Trophoblast cell (in vitro differentiated cells and primary cell): ENCODE measurements at regions not wholly inside any gene's neighbourhood (a gene's known extent, or its start where the extent isn't known, plus 50 kb on each side); places are given as distances from the start of the nearest gene placed in this dataset.

ENCODE experiments used
- DNase-seq, 2 donors: peaks; one replicate each; pipeline ENCODE4 v3.0.0-alpha.2; 2016
- H2AFZ ChIP-seq: 2 replicates; pipeline ENCODE4 v1.6.1; 2013; ENCODE audit warnings: low read length, moderate library complexity, mild to moderate bottlenecking; ENCODE audit not compliant: insufficient read depth, poor library complexity
- H2AK5ac ChIP-seq: 2 replicates; pipeline ENCODE4 v1.6.1; 2013; ENCODE audit warnings: mild to moderate bottlenecking, low read length
- H2BK120ac ChIP-seq: 2 replicates; pipeline ENCODE4 v1.6.1; 2013; ENCODE audit warnings: low read length, mild to moderate bottlenecking, moderate library complexity; ENCODE audit not compliant: insufficient read depth, poor library complexity
- H2BK12ac ChIP-seq: 2 replicates; pipeline ENCODE4 v1.6.1; 2013; ENCODE audit warnings: mild to moderate bottlenecking, low read length, moderate library complexity
- H2BK5ac ChIP-seq: 2 replicates; pipeline ENCODE4 v1.6.1; 2013; ENCODE audit warnings: low read length, low read depth, moderate library complexity, mild to moderate bottlenecking; ENCODE audit not compliant: poor library complexity
- H3K14ac ChIP-seq: 2 replicates; pipeline ENCODE4 v1.6.1; 2013; ENCODE audit warnings: mild to moderate bottlenecking, low read length
- H3K18ac ChIP-seq: 2 replicates; pipeline ENCODE4 v1.6.1; 2013; ENCODE audit warnings: mild to moderate bottlenecking, low read length
- H3K23ac ChIP-seq: 2 replicates; pipeline ENCODE4 v1.6.1; 2013; ENCODE audit warnings: low read length
- H3K27ac ChIP-seq: 2 replicates; pipeline ENCODE4 v1.5.1; 2013; ENCODE audit warnings: low read depth, mild to moderate bottlenecking, inconsistent platforms, low read length, moderate library complexity
- H3K27me3 ChIP-seq: 2 replicates; pipeline ENCODE4 v1.6.1; 2013; ENCODE audit warnings: inconsistent platforms, mild to moderate bottlenecking, low read length, moderate library complexity; ENCODE audit not compliant: insufficient read depth
- H3K36me3 ChIP-seq, 2 experiments: 1 replicate in 1 of 2; 2 replicates in 1 of 2; pipeline ENCODE4 v1.6.1; 2013; ENCODE audit warnings: low read length in 2 of 2, mild to moderate bottlenecking in 2 of 2, moderate library complexity in 1 of 2; ENCODE audit not compliant: insufficient read depth in 2 of 2, control insufficient read depth in 1 of 2
- H3K4ac ChIP-seq: 2 replicates; pipeline ENCODE4 v1.6.1; 2013; ENCODE audit warnings: low read depth, mild to moderate bottlenecking, low read length, moderate library complexity
- H3K4me1 ChIP-seq, 2 experiments: 1 replicate in 1 of 2; 2 replicates in 1 of 2; pipeline ENCODE4 v1.6.1; 2013; ENCODE audit warnings: low read length in 2 of 2, mild to moderate bottlenecking in 2 of 2, moderate library complexity in 1 of 2; ENCODE audit not compliant: insufficient read depth in 2 of 2, control insufficient read depth in 1 of 2
- H3K4me2 ChIP-seq: 2 replicates; pipeline ENCODE4 v1.6.1; 2013; ENCODE audit warnings: inconsistent platforms, mild to moderate bottlenecking, low read length, moderate library complexity
- H3K4me3 ChIP-seq: 2 replicates; pipeline ENCODE4 v1.5.1; 2013; ENCODE audit warnings: mild to moderate bottlenecking, low read depth, low read length, inconsistent platforms
- H3K79me1 ChIP-seq: one replicate; pipeline ENCODE4 v1.6.1; 2013; ENCODE audit warnings: low read length
- H3K79me2 ChIP-seq: 2 replicates; pipeline ENCODE4 v1.6.1; 2013; ENCODE audit warnings: low read length, mild to moderate bottlenecking; ENCODE audit not compliant: control insufficient read depth, insufficient read depth, poor library complexity
- H3K9ac ChIP-seq: 2 replicates; pipeline ENCODE4 v1.6.1; 2013; ENCODE audit warnings: mild to moderate bottlenecking, low read length
- H3K9me3 ChIP-seq: 2 replicates; pipeline ENCODE4 v1.6.1; 2013; ENCODE audit warnings: low read depth, mild to moderate bottlenecking, control low read depth, inconsistent platforms, low read length; ENCODE audit not compliant: insufficient read depth
- H4K12ac ChIP-seq: 2 replicates; pipeline ENCODE4 v1.6.1; 2013; ENCODE audit warnings: low read depth, mild to moderate bottlenecking, low read length, moderate library complexity
- H4K8ac ChIP-seq: 2 replicates; pipeline ENCODE4 v1.6.1; 2013; ENCODE audit warnings: low read depth, mild to moderate bottlenecking, low read length, moderate library complexity
- H4K91ac ChIP-seq: one replicate; pipeline ENCODE4 v1.6.1; 2013; ENCODE audit warnings: low read depth, mild to moderate bottlenecking, low read length, moderate library complexity
- WGBS: extraction: QIAGEN DNeasy Blood & Tissue Kit; methylation state at CpG from one replicate; pipeline ENCODE4 v1.1.7; 2013; ENCODE audit warnings: missing lambda C conversion rate; ENCODE audit not compliant: insufficient read length, insufficient coverage; ENCODE audit errors: extremely low coverage; 5-methylcytosine and 5-hydroxymethylcytosine counted together

DNA sequence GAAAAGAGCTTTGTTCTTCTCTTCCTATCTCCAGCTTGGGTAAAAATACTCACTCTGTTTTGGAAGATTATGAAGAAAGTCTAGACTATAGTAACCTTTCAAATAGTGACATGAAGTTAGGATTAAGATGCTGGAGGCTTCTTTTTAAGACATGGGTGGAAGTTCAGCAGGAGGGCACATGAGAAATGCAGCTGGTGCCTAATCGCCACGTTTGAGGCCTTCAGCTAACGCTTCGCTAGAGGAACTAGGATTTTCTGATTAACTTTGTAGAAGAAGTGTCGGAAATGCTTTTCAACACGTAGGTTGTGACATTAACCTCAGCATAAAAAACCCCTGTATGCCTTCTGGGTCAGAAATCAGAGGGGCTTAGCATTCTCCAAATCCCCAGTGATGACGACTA is 348.1 kb upstream of the MAP3K7 start:
- H3K4me1 ChIP-seq, result peaks cover 6 to 12% of the 10 kb centered on the region in 2 experiments
- H3K9ac ChIP-seq, result no peak overlapping the region
- peak overlapping the region; percentile 19 for H4K8ac ChIP-seq
- peak overlapping the region; percentile 13 for H2BK5ac ChIP-seq
- H2AK5ac ChIP-seq, result no peak overlapping the region
- H3K36me3 ChIP-seq, result no peaks in the 10 kb centered on the region
- H3K27ac ChIP-seq, result no peak overlapping the region
- H2AFZ ChIP-seq, result no peak overlapping the region
- H4K91ac ChIP-seq, result peak overlapping the region; percentile 37
- H3K23ac ChIP-seq, result no peak overlapping the region
- H3K79me1 ChIP-seq, result peaks cover 5% of the 10 kb centered on the region
- no peaks in the 10 kb centered on the region for H3K27me3 ChIP-seq
- no peak for DNase-seq
- no peak overlapping the region for H3K4ac ChIP-seq
- H3K18ac ChIP-seq, result no peak overlapping the region
- H3K79me2 ChIP-seq, result no peaks in the 10 kb centered on the region
- no peak overlapping the region for H3K14ac ChIP-seq
- H3K4me2 ChIP-seq, result no peak overlapping the region
- H2BK120ac ChIP-seq, result no peak overlapping the region
- H3K9me3 ChIP-seq, result no peaks in the 10 kb centered on the region
- H3K4me3 ChIP-seq, result no peak overlapping the region
- no peak overlapping the region for H4K12ac ChIP-seq
- H2BK12ac ChIP-seq, result peak overlapping the region; percentile 76
- WGBS, result no CpG with 5 or more reads among the region's 7 CpGs

DNA sequence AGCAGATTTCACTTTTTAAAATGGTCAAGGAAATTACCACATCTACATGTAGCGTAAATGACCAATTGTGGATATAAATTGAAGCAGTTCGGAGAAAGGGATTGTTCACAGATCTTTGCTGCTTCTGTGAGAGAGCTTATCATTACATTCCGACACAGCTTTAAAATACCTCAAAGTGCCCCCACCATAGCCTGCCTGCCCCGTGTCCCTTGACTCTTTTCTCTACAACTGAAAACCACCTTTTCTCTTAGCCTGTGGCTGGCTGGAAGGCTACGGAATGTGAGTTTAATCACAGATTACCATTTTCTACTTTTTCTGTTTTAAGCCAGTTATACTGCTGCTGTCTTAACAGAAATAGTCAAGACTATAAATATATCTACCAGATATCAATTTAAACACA is 347.2 kb upstream of the MAP3K7 start:
- no peaks in the 10 kb centered on the region for H3K27me3 ChIP-seq
- H4K12ac ChIP-seq, result no peak overlapping the region
- no peak overlapping the region for H3K14ac ChIP-seq
- H3K4me2 ChIP-seq, result no peak overlapping the region
- peaks cover 6 to 12% of the 10 kb centered on the region in 2 experiments for H3K4me1 ChIP-seq
- no peak overlapping the region for H3K23ac ChIP-seq
- H3K36me3 ChIP-seq, result no peaks in the 10 kb centered on the region
- DNase-seq, result no peak
- no CpG with 5 or more reads among the region's 5 CpGs for WGBS
- no peak overlapping the region for H3K4me3 ChIP-seq
- H2BK5ac ChIP-seq, result no peak overlapping the region
- H2AFZ ChIP-seq, result no peak overlapping the region
- no peak overlapping the region for H2BK120ac ChIP-seq
- no peak overlapping the region for H3K4ac ChIP-seq
- no peak overlapping the region for H3K27ac ChIP-seq
- no peak overlapping the region for H2BK12ac ChIP-seq
- peaks cover 5% of the 10 kb centered on the region for H3K79me1 ChIP-seq
- H4K91ac ChIP-seq, result no peak overlapping the region
- H2AK5ac ChIP-seq, result no peak overlapping the region
- no peak overlapping the region for H3K18ac ChIP-seq
- no peaks in the 10 kb centered on the region for H3K9me3 ChIP-seq
- H3K9ac ChIP-seq, result no peak overlapping the region
- H4K8ac ChIP-seq, result no peak overlapping the region
- no peaks in the 10 kb centered on the region for H3K79me2 ChIP-seq

DNA sequence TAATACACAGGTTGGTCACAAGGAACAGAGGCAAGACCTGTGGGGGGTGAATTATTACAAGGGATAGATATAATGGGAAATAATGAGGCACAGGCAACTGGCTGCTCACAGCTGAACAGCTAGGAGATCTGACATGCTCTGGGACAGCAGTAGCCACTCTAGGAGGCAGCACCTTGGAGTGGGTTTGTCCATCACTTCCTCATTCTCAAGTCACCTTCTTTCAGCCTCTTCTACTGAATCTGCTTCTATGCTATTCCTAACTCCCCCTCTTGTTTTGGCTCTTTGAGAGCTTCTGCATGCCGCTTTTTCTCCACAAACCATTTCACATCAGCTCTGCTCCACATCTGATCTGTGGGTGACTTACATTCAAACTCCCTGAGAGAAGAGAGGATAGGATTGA is 345.5 kb upstream of the MAP3K7 start:
- Histone ChIP-seq H3K4ac (no peak overlapping the region), H3K27ac (no peak overlapping the region), H3K23ac (no peak overlapping the region), H2BK5ac (no peak overlapping the region), H4K91ac (no peak overlapping the region), H2AK5ac (no peak overlapping the region), H3K4me1 (peaks cover 6 to 12% of the 10 kb centered on the region in 2 experiments), H2AFZ (no peak overlapping the region), H3K18ac (no peak overlapping the region), H3K79me1 (peaks cover 5% of the 10 kb centered on the region), H3K36me3 (no peaks in the 10 kb centered on the region), H2BK12ac (no peak overlapping the region), H3K27me3 (no peaks in the 10 kb centered on the region), H3K14ac (no peak overlapping the region), H3K4me3 (no peak overlapping the region), H2BK120ac (no peak overlapping the region), H3K79me2 (no peaks in the 10 kb centered on the region), H3K9me3 (no peaks in the 10 kb centered on the region), H4K12ac (no peak overlapping the region), H4K8ac (no peak overlapping the region), H3K9ac (no peak overlapping the region), H3K4me2 (no peak overlapping the region)
- no peak for DNase-seq
- WGBS, result no CpG with 5 or more reads among the region's 1 CpG

DNA sequence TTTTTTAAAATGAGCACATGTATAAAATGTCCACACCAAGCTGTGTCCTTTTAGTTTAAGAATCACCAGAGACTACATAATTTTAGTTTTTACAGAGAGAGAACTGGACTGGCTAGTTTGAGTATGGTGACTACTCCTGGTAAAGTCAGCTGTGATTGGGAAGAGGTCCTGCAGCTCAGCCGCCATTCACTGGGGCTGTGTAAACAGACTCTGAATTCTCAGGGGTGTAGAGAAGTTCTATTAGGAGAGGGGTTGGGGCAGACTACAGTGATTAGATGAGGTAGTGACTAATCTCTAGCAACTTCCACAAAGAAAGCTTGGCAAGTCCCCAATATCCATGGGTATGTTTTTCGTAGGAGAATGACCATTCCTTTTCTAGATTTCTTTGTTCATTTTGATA is 341.2 kb upstream of the MAP3K7 start:
- no peak overlapping the region for H2BK5ac ChIP-seq
- no peak for DNase-seq
- WGBS, result no CpG with 5 or more reads among the region's 2 CpGs
- no peaks in the 10 kb centered on the region for H3K4me1 ChIP-seq
- no peak overlapping the region for H4K91ac ChIP-seq
- H3K36me3 ChIP-seq, result no peaks in the 10 kb centered on the region
- H3K4me3 ChIP-seq, result no peak overlapping the region
- no peak overlapping the region for H3K27ac ChIP-seq
- H2BK12ac ChIP-seq, result no peak overlapping the region
- no peak overlapping the region for H2AK5ac ChIP-seq
- no peak overlapping the region for H2BK120ac ChIP-seq
- H3K18ac ChIP-seq, result no peak overlapping the region
- no peak overlapping the region for H3K23ac ChIP-seq
- no peak overlapping the region for H3K4me2 ChIP-seq
- no peaks in the 10 kb centered on the region for H3K27me3 ChIP-seq
- H3K79me2 ChIP-seq, result no peaks in the 10 kb centered on the region
- no peak overlapping the region for H2AFZ ChIP-seq
- H3K9me3 ChIP-seq, result no peaks in the 10 kb centered on the region
- H3K4ac ChIP-seq, result no peak overlapping the region
- H3K9ac ChIP-seq, result no peak overlapping the region
- no peak overlapping the region for H3K14ac ChIP-seq
- no peaks in the 10 kb centered on the region for H3K79me1 ChIP-seq
- no peak overlapping the region for H4K12ac ChIP-seq
- no peak overlapping the region for H4K8ac ChIP-seq
